Astrocyte (in vitro differentiated cells and primary cell): ENCODE measurements at regions not wholly inside any gene's neighbourhood (a gene's known extent, or its start where the extent isn't known, plus 50 kb on each side); places are given as distances from the start of the nearest gene placed in this dataset.

Experiments used
- EZH2 ChIP-seq: IDR thresholded peaks from 2 replicates; pipeline ENCODE4 v1.6.1; 2012; ENCODE audit warnings: mild to moderate bottlenecking, low read length, inconsistent platforms; ENCODE audit not compliant: insufficient read depth
- TF ChIP-seq, protein P1 (sequence below): IDR thresholded peaks from 2 replicates; pipeline ENCODE4 v1.5.1; 2011; ENCODE audit warnings: low read depth, mild to moderate bottlenecking, inconsistent platforms, low read length, moderate library complexity; ENCODE audit not compliant: insufficient read depth

DNA sequence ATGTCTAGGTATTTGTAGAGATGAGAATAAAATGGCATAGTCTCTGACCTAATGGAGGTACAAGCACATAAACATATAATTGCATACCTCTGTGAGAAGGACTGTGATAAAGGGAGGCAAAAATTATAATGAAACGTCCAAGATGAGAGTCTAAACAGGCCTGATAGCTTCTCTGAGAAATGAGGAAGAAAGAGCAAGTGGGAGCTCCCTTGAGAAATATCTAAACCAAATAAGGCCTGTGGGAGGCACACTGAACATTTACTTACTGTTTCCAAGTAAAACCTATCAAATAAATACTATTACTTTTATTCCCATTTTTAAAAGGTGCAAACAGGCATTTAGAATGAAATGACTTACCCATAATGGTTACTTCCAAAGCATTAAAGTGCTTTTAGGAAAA lies 125.6 kb upstream of the PAPPA start:
- TF ChIP-seq EZH2 = no peak
- TF ChIP-seq, protein P1, sequence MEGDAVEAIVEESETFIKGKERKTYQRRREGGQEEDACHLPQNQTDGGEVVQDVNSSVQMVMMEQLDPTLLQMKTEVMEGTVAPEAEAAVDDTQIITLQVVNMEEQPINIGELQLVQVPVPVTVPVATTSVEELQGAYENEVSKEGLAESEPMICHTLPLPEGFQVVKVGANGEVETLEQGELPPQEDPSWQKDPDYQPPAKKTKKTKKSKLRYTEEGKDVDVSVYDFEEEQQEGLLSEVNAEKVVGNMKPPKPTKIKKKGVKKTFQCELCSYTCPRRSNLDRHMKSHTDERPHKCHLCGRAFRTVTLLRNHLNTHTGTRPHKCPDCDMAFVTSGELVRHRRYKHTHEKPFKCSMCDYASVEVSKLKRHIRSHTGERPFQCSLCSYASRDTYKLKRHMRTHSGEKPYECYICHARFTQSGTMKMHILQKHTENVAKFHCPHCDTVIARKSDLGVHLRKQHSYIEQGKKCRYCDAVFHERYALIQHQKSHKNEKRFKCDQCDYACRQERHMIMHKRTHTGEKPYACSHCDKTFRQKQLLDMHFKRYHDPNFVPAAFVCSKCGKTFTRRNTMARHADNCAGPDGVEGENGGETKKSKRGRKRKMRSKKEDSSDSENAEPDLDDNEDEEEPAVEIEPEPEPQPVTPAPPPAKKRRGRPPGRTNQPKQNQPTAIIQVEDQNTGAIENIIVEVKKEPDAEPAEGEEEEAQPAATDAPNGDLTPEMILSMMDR = no peak
